ENCODE measurements at regions not wholly inside any gene's neighbourhood (a gene's known extent, or its start where the extent isn't known, plus 50 kb on each side); places are given as distances from the start of the nearest gene placed in this dataset.
"Not testable (repeated sequence)": the region's sequence is repeated elsewhere in the genome, so short reads cannot be mapped to it uniquely, and the experiment has no call there.

DNA sequence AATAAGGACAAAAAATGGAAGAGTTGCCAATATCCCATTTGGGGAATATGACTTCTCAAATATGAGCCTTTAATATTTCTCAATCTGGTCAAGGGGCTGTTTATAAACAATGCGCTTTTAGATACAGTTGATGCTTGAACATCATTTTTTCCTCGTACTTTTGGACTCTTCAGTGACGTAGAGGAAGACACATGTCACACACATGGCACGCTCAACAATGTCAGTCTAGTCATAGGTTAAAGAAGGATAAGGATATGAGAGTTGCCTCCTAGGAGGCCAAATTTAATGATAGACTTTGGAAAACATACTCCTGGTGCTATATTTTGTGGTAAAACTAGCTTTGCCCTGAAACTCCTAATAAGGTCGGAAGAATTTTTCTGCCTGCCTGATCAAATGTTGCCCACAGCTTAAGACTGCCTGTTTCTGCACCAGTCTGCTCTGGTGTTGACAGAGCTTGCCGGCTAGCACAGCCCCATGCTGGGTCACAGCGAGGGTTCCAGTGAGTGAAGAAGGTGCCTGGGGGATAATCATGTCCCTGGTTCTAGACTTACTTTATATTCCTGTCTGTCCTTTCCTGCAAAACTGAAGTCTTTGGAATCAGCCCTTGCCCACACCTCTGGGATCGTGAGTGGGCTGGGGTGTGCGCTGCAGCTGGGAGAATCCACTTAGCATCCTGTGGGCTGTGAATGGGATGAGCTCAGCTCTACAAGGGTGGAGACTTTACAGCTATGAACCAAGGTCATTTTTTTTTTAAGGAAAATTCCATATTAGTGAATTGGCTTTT, 230.8 kb upstream of the IRX4 start:
- DNase-seq: no peak

DNA sequence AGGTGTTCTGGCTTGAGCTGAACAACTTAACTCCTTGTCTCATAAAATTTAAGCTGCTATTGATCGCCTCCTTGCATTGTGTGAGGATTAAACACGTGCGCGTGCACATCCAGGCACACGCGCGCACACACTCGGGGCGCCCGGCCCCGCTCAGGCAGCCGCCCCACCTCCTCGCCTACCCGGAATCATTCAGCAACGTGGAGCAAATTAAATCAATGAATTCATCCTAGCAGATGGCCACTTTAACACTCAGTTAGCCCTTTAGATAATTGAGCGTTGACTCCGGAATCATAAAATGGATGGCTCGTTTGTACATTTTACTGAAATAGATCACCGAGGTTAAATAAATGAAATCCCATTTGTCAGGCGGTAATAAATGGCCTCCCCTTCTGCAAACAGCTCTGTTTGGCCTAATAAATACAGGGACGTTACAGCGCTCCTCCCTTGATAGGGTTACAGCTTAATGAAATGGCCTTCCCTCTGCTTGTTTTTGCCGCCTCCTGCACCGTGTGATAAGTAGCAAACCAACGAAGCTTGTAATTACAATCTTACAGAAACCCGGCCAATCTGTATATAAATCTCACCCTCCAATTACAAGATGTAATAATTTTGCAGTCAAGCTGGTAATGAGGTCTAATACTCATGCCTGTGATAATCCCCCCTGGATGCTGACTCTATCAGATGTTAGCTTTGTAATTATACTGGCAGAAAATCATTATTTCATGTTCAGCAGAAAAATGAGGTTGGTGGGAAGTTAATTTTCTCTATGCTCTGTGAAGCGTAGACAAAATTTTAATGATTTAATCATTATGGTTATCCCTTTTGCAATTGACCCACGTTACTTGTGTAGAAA, 229.7 kb upstream of the IRX4 start:
- no peak for DNase-seq

DNA sequence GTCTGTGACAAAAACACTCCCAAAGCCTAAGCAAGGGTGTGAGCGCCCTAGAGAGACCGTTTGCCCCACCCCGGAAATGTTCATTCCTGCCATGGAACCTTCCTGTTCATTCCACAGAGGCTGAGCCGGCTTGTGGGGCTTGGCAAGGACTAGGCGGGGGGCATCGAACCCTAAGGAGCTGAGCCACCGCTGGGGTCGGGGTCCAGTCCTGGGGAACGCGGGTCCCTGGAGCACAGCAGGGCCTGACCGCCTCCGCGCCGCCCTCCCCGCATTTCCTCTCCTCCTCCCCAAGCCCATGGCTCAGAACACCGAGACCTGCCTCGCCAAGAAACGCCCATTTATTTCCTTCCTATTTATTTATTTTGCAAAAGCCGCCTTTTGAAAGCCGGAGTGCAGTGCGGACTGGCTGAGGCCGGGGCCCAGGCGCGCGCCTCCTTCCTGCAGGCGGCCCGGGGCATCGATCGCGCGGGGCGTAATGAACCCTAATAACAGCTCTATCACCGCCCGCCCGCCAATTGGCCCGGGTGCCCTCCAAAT, 228.9 kb upstream of the IRX4 start:
- no peak for DNase-seq

GRCh38 chr5:2110934-2111462, 228.3 kb upstream of the IRX4 start:
- no peak for DNase-seq

GRCh38 chr5:2110137-2110933, 227.6 kb upstream of the IRX4 start:
- DNase-seq: no peak

- DNase-seq: no peak
Observed at GRCh38 chr5:2109566-2109965, 226.8 kb upstream of the IRX4 start.

DNA sequence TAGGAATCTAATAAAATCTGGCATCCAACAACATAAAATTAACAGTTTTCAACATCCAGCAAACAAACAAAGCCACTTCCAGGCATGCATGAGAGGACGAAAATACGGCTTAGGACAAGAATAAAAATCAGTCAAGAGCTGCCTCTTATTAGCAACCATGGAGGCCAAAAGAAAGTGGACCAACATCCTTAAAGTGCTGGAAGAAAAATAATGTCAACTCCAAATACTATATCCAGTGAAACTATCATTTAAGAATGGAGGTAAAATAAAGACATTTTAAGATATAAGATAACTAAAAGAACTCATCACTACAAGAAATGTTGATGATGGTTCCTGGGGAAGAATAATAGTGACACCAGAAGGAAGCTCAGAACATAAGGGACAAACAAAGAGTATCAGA, 224.0 kb upstream of the IRX4 start:
- no peak for DNase-seq

- no peak for DNase-seq
Observed at GRCh38 chr5:2105141-2105540, 222.4 kb upstream of the IRX4 start.

- DNase-seq: no peak
Observed at GRCh38 chr5:2103940-2104339, 221.2 kb upstream of the IRX4 start.

GRCh38 chr5:2102819-2103776, 220.4 kb upstream of the IRX4 start:
- no peak for DNase-seq

GRCh38 chr5:2101685-2102084, 219.0 kb upstream of the IRX4 start:
- DNase-seq: no peak

GRCh38 chr5:2096887-2097505, 214.3 kb upstream of the IRX4 start:
- no peak for DNase-seq

DNA sequence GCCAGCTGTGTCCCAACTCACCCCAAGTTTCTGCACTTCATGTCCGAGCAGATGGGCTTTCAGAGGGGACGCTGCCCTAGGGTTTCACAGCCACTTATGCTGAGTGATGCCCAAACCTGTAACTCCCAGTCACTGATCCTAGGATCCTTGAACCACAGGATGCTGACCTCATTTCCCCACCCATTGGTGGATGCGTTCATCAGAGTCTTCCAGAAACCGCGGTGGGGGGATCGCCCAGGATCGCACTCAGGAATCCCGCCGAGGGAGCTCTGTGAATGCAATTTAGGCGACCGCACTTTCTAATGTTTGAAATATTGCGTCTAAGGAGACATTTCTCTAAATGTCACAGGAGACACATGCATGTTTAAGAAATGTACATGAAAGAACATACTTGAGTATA, 212.3 kb upstream of the IRX4 start:
- no peak for DNase-seq

DNA sequence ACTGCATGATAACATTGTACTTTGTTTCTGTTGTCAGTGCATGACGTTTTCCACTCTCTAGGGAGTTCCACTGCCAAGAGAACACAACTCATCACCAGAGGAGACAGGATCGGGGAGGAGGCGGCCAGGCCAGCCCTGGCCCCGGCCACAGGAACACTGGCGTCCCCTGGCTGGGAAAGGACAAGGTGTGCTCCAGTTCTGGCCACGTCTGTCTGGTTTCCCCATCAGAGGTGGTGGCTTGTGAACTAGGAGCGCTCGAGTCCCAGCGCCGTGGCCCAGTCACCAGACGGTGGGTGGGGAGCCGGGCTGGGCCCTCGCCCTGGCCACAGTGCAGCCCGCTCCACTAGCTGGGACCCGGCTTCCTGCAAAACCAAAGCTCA, 211.9 kb upstream of the IRX4 start:
- DNase-seq: no peak

DNA sequence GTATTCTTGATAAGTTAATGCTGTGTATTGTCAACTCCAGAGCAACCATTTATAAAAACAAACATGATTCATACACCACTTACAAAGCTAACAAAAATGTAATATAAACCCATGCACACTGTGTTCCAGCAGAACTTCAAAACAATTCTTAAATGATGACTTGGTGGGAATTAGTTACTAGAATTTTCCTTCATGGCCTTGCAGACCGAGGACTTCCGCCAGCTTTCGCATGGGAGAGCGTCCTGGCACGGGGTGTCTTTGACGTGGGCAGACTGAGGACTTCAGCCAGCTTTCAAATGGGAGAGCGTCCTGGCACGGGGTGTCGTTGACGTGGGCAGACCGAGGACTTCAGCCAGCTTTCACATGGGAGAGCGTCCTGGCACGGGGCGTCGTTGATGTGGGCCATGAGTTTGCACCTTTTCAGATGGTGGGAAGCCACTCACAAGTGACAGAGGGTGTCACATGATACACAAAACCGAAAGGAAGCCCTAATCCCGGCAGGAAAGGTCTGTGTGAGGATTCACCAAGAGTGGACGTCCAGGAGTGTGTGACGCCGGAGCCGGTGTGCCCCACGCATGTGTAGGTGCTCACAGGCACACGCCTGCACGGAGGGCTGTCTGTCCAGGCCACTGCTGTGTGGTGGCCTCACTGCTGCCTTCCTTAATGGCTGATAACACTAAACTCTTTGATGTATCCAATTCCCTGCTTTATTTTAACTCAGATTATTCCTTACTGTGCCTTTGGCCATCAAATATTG, 211.3 kb upstream of the IRX4 start:
- no peak for DNase-seq

- DNase-seq: no peak
Observed at GRCh38 chr5:2091921-2092320, 209.2 kb upstream of the IRX4 start.

GRCh38 chr5:2087980-2088379, 205.3 kb upstream of the IRX4 start:
- DNase-seq: no peak

DNA sequence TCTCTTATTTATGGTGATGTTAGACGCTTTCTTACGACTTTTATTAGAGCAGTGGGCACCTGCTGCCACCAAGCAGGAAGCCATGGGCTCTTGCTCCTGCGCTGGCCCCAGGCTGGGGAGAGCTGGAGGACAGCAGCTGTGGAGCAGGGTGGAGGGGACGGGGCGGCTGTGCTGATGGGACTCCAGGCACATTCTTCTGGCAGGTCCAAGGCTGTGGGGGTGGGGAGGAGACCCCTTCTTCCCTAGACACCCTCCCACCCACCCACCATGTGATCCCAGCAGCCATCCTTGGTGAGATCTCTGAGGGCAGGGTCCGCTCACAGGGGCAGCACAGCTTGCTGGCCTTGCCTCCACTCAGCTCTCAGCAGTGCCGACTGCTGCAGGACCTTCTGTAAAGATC, 192.6 kb upstream of the IRX4 start:
- no peak for DNase-seq

DNA sequence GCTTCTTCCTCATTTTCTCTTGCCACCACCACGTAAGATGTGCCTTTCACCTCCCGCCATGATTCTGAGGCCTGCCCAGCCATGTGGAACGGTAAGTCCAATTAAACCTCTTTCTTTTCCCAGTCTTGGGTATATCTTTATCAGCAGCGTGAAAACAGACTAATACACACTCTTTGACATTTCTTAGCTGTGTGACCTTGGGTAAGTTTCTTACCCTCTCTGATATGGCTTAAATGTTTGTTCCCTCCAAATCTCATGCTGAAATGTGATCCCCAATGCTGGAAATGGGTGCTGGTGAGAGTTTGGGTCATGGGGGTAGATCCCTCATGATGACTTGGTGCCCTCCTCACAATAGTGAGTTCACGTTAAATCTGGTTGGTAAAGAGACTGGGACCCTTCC, 188.8 kb upstream of the IRX4 start:
- no peak for DNase-seq

- DNase-seq: not testable (repeated sequence)
Observed at GRCh38 chr5:2070787-2071186, 188.1 kb upstream of the IRX4 start.

DNA sequence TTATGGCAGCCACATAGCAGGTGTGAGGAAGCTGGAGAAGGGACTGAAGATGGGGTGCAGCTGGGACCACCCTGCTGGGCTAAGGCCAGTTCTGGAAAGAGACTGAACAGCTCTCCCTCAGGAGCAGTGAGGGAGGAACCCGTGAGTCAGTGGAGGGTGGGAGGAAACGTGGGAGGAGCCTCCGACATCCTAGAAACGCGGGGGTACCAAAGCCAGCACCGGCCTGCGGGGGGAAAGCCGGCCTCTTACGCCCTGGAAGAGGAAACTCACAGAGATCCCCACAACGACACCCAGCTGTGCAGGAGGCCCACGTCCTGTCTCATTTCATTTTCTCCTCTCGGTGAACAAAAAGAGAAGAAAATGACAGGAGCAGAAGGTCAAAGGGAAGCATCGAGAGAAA, 185.8 kb upstream of the IRX4 start:
- no peak for DNase-seq

All from NCI-H2227 treated with DMSO at 0.1 percent for 48 hours (cell line).